GM10248 (cell line): ENCODE measurements at regions not wholly inside any gene's neighbourhood (a gene's known extent, or its start where the extent isn't known, plus 50 kb on each side); places are given as distances from the start of the nearest gene placed in this dataset.

Experiments
- CTCF ChIA-PET: fragments of 300-600 bp; sonication (Branson Sonifier 250); formaldehyde crosslinking; extraction: SDS; loops from one replicate; lab custom pipeline; 2021; ENCODE audit warnings: antibody characterized with exemption; lab: Yijun Ruan, JAX
- POLR2A ChIA-PET: fragments of 350-650 bp; sonication (Branson Sonifier 250); formaldehyde crosslinking; extraction: SDS; loops from one replicate; lab custom pipeline; 2020; ENCODE audit warnings: antibody characterized with exemption; lab: Yijun Ruan, JAX
- DNase-seq: peaks from one replicate; pipeline ENCODE4 v3.0.0; 2012; ENCODE audit errors: extremely low spot score
- TF ChIP-seq, protein P1 (sequence below): IDR thresholded peaks from 2 replicates; pipeline ENCODE4 v1.5.1; 2012; ENCODE audit warnings: mild to moderate bottlenecking, low read depth; ENCODE audit errors: extremely low read depth, missing control alignments, control extremely low read depth

DNA sequence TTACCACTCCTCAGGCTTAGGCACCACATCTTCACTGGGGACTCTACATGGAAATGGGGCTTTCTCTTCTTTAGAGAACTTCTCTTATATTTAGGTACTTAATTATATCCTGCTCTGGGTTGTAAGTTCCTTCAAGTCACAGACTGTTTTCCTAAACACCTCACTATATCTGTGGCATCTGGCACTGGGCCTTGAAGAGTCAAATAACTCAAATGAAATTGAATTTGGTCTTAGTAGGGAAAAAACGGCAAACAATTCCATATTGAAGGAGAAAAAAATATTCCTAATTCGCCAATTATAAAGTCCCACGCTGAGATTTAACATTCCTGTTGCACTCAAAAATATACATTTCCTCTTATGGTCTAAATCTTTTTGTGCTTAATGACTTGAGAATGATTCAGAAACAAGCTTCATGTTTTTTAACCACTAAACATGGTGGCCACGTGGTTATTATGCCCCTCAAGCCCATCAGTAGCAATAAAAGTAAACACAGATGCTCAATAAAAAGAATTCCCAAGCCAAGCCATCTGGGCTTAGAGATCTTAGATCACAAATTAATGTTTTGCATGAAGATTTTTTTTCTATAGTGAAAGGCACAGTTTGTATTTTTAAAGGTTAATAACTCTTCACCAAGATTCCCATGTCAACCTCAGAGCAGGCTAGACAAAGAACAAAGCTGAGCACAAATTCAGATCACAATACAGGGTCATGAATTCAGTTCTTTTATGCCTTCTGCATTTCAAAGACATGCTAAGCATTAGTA, 105.5 kb upstream of the SYT4 start:
- POLR2A ChIA-PET, result no interaction called here

GRCh38 chr18:43389163-43389562, 111.9 kb upstream of the SYT4 start:
- ChIA-PET CTCF (no interaction called here), POLR2A (no interaction called here)
- DNase-seq, result no peak
- TF ChIP-seq, protein P1, sequence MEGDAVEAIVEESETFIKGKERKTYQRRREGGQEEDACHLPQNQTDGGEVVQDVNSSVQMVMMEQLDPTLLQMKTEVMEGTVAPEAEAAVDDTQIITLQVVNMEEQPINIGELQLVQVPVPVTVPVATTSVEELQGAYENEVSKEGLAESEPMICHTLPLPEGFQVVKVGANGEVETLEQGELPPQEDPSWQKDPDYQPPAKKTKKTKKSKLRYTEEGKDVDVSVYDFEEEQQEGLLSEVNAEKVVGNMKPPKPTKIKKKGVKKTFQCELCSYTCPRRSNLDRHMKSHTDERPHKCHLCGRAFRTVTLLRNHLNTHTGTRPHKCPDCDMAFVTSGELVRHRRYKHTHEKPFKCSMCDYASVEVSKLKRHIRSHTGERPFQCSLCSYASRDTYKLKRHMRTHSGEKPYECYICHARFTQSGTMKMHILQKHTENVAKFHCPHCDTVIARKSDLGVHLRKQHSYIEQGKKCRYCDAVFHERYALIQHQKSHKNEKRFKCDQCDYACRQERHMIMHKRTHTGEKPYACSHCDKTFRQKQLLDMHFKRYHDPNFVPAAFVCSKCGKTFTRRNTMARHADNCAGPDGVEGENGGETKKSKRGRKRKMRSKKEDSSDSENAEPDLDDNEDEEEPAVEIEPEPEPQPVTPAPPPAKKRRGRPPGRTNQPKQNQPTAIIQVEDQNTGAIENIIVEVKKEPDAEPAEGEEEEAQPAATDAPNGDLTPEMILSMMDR, result no peak

More for the DNA sequence above, 105.5 kb upstream of the SYT4 start:
- TF ChIP-seq, protein P1, result no peak
- no peak for DNase-seq
- CTCF ChIA-PET, result interaction anchor here (1.4 kb wide), 1 partner anchor 23 kb away, joined by 3 read pairs; no protein-coding TSS in a partner anchor

DNA sequence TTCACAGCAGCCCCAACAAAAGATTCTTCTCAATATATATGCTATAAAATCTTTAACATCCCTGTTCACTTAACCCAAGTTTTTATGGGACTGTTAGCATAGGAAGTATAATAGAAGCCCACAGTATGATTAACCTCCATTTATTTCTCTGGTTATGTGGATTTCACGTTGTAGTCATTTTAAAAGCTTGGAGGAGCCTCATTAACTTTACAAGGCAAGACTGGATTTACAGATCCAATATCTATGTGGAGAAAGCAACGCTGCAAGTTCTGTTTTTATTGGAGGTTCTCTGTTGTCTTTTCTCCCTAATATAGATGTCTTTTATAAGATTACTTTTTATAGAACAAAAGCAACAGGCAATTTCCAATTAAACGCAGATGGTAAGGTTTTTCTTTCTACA, 114.9 kb upstream of the SYT4 start:
- ChIA-PET CTCF (interaction anchor here (1.1 kb wide), 1 partner anchor 8 kb away, joined by 3 read pairs; no protein-coding TSS in a partner anchor), POLR2A (no interaction called here)
- DNase-seq, result no peak
- TF ChIP-seq, protein P1, result no peak

DNA sequence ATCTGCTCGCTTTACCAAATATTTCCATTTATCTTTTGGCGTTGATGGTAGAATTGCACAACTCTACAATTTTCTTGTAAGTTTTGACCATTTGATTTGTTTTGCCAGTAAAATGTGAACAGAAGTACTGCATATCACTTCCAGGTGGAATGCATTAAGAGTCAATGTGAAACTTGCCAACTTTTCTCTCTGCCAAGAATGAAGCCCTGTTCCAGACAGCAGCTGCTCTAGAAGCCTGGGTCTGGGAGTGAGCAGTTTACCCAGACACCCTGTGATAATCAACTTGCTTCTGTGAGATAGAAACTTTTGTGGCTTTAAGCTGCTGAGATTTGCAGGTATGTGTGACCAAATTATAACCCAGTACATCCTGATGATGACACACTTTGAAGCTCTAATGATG, 115.9 kb upstream of the SYT4 start:
- ChIA-PET CTCF (interaction anchor here (1.1 kb wide), 1 partner anchor 9 kb away, joined by 3 read pairs; no protein-coding TSS in a partner anchor), POLR2A (no interaction called here)
- no peak for DNase-seq
- TF ChIP-seq, protein P1, result no peak

DNA sequence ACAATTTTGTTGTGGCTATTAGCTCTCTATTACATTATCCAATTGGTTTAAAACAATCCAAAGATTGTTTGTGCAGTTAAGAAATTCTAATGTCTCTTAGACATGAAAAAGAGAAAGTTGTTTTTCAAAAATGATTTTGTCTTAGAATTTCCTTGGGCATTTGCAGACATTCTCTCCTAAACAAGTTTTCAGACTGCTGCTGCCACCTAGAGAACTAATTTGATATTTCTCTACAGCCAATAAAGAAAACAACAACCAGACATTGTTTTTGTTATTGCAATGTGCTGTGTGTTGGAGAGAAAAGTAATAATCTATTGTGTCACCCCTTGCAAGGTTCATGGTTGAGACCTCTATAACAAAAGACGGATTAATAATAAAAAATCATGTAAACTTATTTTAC, 119.0 kb upstream of the SYT4 start:
- DNase-seq, result no peak
- ChIA-PET CTCF (no interaction called here), POLR2A (no interaction called here)

GRCh38 chr18:43398601-43399000, 121.3 kb upstream of the SYT4 start:
- DNase-seq, result no peak
- CTCF ChIA-PET, result no interaction called here
- TF ChIP-seq, protein P1, result no peak
- POLR2A ChIA-PET, result no interaction called here

More for the DNA sequence above, 119.0 kb upstream of the SYT4 start:
- TF ChIP-seq, protein P1, result no peak
